ENCODE measurements at regions not wholly inside any gene's neighbourhood (a gene's known extent, or its start where the extent isn't known, plus 50 kb on each side); places are given as distances from the start of the nearest gene placed in this dataset.
"Not testable (repeated sequence)": the region's sequence is repeated elsewhere in the genome, so short reads cannot be mapped to it uniquely, and the experiment has no call there.

- WGBS (ENCODE audit: insufficient coverage): 86% methylated on average over 2 of the region's 3 CpGs
- peaks cover 0 to 13% (median 4%) of the 10 kb centered on the region in 7 donors for H3K9me3 Mint-ChIP-seq
- Histone ChIP-seq H3K4me1 (ENCODE audit: control insufficient read depth in 1 of 2, insufficient read depth in 2 of 2, low read length in 2 of 2) (no peaks in the 10 kb centered on the region), H4K20me1 (ENCODE audit: insufficient read depth, low read length) (no peaks in the 10 kb centered on the region), H2AFZ (ENCODE audit: insufficient read depth, low read depth, low read length, poor library complexity, severe bottlenecking) (no peak overlapping the region), H3K36me3 (replicated peaks in 1 of 2; ENCODE audit: control insufficient read depth in 1 of 2, insufficient read depth in 2 of 2, low read length in 2 of 2) (no peaks in the 10 kb centered on the region), H3K9ac (ENCODE audit: insufficient read depth, low read length, poor library complexity, severe bottlenecking) (no peak overlapping the region), H3K27me3 (ENCODE audit: control insufficient read depth in 2 of 2, insufficient read depth in 2 of 2, low read length in 2 of 2) (no peaks in the 10 kb centered on the region), H3K4me3 (replicated peaks in 1 of 3; ENCODE audit: low read depth in 2 of 3, low read length in 3 of 3) (no peak overlapping the region), H3K4me2 (replicated peaks; ENCODE audit: extremely low read depth, low read length, poor library complexity, severe bottlenecking) (no peak overlapping the region), H3K79me2 (ENCODE audit: insufficient read depth, low read length) (no peaks in the 10 kb centered on the region), H3K27ac (ENCODE audit: low read depth in 1 of 2, low read length in 2 of 2) (no peak overlapping the region), H3K9me3 (replicated peaks in 1 of 2; ENCODE audit: control insufficient read depth in 1 of 2, insufficient read depth in 1 of 2, low read length in 2 of 2) (peaks cover 0 to 5% of the 10 kb centered on the region in 2 donors)
- H3K27ac Mint-ChIP-seq: no peak overlapping the region
- intact Hi-C loops (cut with micrococcal nuclease): no loop called here
- no peak for DNase-seq
- no peak overlapping the region for H3K4me3 Mint-ChIP-seq
- TF ChIP-seq CTCF (IDR thresholded peaks at IDR 0.05): no peak
- no peaks in the 10 kb centered on the region for H3K4me1 Mint-ChIP-seq
- H3K36me3 Mint-ChIP-seq: no peaks in the 10 kb centered on the region
- no peaks in the 10 kb centered on the region for H3K27me3 Mint-ChIP-seq (ENCODE audit: low read depth in 3 of 3)
Measured at GRCh38 chr2:49309461-49309860, 155.1 kb upstream of the FSHR start.

GRCh38 chr2:49306925-49307324 is 152.6 kb upstream of the FSHR start:
- no peak for TF ChIP-seq CTCF (IDR thresholded peaks at IDR 0.05)

DNA sequence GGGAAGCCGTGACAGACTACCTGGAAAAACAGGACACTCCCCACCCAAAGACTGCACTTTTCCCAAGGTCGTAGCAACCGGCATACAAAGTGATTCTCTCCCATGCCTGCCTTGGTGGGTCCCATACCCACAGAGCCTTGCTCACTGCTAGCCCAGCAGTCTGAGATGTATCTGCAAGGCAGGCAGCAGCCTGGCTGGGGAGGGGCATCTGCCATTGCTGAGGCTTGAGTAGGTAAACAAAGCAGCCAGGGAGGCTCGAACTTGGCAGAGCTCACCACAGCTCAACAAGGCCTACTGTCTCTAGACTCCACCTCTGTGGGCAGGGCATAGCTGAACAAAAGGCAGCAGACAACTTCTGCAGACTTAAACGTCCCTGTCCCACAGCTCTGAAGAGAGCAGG is 144.4 kb upstream of the FSHR start:
- H3K79me2 ChIP-seq (ENCODE audit: insufficient read depth, low read length); DNase-seq; H3K27ac ChIP-seq (ENCODE audit: low read depth in 1 of 2, low read length in 2 of 2); H3K4me1 ChIP-seq (ENCODE audit: control insufficient read depth in 1 of 2, insufficient read depth in 2 of 2, low read length in 2 of 2); H3K4me3 Mint-ChIP-seq; H3K4me1 Mint-ChIP-seq; H4K20me1 ChIP-seq (ENCODE audit: insufficient read depth, low read length); H3K36me3 ChIP-seq (replicated peaks in 1 of 2; ENCODE audit: control insufficient read depth in 1 of 2, insufficient read depth in 2 of 2, low read length in 2 of 2); H3K9ac ChIP-seq (ENCODE audit: insufficient read depth, low read length, poor library complexity, severe bottlenecking); H3K4me2 ChIP-seq (replicated peaks; ENCODE audit: extremely low read depth, low read length, poor library complexity, severe bottlenecking); H3K27me3 ChIP-seq (ENCODE audit: control insufficient read depth in 2 of 2, insufficient read depth in 2 of 2, low read length in 2 of 2); H3K27me3 Mint-ChIP-seq (ENCODE audit: low read depth in 3 of 3); H3K36me3 Mint-ChIP-seq; H3K27ac Mint-ChIP-seq; intact Hi-C loops (cut with micrococcal nuclease); H3K4me3 ChIP-seq (replicated peaks in 1 of 3; ENCODE audit: low read depth in 2 of 3, low read length in 3 of 3); H2AFZ ChIP-seq (ENCODE audit: insufficient read depth, low read depth, low read length, poor library complexity, severe bottlenecking): not testable (repeated sequence)
- peaks cover 0 to 13% of the 10 kb centered on the region in 2 donors for H3K9me3 ChIP-seq (replicated peaks in 1 of 2; ENCODE audit: control insufficient read depth in 1 of 2, insufficient read depth in 1 of 2, low read length in 2 of 2)
- WGBS (ENCODE audit: insufficient coverage): 85% methylated on average over 5 of the region's 5 CpGs
- peaks cover 2 to 20% (median 8%) of the 10 kb centered on the region in 7 donors for H3K9me3 Mint-ChIP-seq

More at GRCh38 chr2:49306925-49307324, 152.6 kb upstream of the FSHR start:
- Histone ChIP-seq H4K20me1 (ENCODE audit: insufficient read depth, low read length) (no peaks in the 10 kb centered on the region), H3K4me2 (replicated peaks; ENCODE audit: extremely low read depth, low read length, poor library complexity, severe bottlenecking) (no peak overlapping the region), H2AFZ (ENCODE audit: insufficient read depth, low read depth, low read length, poor library complexity, severe bottlenecking) (no peak overlapping the region), H3K9ac (ENCODE audit: insufficient read depth, low read length, poor library complexity, severe bottlenecking) (no peak overlapping the region), H3K4me3 (replicated peaks in 1 of 3; ENCODE audit: low read depth in 2 of 3, low read length in 3 of 3) (no peak overlapping the region), H3K27me3 (ENCODE audit: control insufficient read depth in 2 of 2, insufficient read depth in 2 of 2, low read length in 2 of 2) (no peaks in the 10 kb centered on the region), H3K36me3 (replicated peaks in 1 of 2; ENCODE audit: control insufficient read depth in 1 of 2, insufficient read depth in 2 of 2, low read length in 2 of 2) (no peaks in the 10 kb centered on the region), H3K4me1 (ENCODE audit: control insufficient read depth in 1 of 2, insufficient read depth in 2 of 2, low read length in 2 of 2) (no peaks in the 10 kb centered on the region), H3K27ac (ENCODE audit: low read depth in 1 of 2, low read length in 2 of 2) (no peak overlapping the region), H3K79me2 (ENCODE audit: insufficient read depth, low read length) (no peaks in the 10 kb centered on the region), H3K9me3 (replicated peaks in 1 of 2; ENCODE audit: control insufficient read depth in 1 of 2, insufficient read depth in 1 of 2, low read length in 2 of 2) (peaks cover 0 to 5% of the 10 kb centered on the region in 2 donors)
- Mint-ChIP-seq H3K27me3 (ENCODE audit: low read depth in 3 of 3) (no peaks in the 10 kb centered on the region), H3K36me3 (no peaks in the 10 kb centered on the region), H3K9me3 (peaks cover 2 to 8% (median 3%) of the 10 kb centered on the region in 7 donors), H3K4me1 (no peaks in the 10 kb centered on the region), H3K4me3 (no peak overlapping the region), H3K27ac (no peak overlapping the region)
- no peak for DNase-seq
- intact Hi-C loops (cut with micrococcal nuclease): no loop called here
- no CpG with 5 or more reads among the region's 3 CpGs for WGBS (ENCODE audit: insufficient coverage)

Data from CD14-positive monocyte (primary cell).